Right hindlimb (tissue), 1 donor: ENCODE measurements at regions not wholly inside any gene's neighbourhood (a gene's known extent, or its start where the extent isn't known, plus 50 kb on each side); places are given as distances from the start of the nearest gene placed in this dataset.
"Not testable (repeated sequence)": the region's sequence is repeated elsewhere in the genome, so short reads cannot be mapped to it uniquely, and the experiment has no call there.

Experiments
- DNase-seq: peaks from one replicate; pipeline ENCODE4 v3.0.0-alpha.2; 2018

DNA sequence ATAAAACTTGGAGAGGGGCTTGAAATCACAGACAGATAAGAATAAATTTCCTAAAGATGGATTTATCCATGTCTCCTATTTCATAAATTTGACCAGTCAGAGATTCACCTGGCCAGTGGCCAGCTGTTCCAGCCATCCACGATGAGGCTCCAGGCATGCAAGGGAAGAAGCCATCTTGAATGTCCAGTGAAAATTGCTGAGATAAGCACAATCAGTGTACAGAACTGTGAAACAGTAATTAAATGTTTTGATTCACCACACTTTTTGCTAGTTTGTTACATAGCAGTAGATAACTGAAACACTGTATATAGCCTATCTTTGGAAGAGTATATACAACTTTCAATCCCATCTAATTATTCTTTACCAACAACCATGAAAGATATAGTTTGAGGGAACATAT is 163.5 kb downstream of the HINT1 start:
- no peak for DNase-seq

DNA sequence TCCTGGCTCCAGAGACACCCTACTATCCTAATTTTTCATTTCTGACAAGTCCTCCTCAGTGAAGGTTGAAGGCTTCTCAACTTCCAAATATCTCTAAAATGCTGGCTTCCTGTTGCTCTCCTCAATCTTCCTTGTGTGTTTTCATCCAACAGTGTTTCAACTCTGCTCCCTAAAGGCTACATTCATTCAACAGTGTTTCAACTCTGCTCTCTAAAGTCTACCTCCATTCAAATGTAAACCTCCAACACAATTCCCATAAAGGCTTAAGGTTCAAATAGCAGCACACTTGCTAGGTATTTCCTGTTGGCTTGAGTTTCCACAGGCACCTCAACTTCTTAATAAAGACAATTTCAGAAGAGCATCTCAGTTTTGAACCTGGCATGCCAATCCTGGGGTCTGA is 164.8 kb downstream of the HINT1 start:
- DNase-seq = no peak

DNA sequence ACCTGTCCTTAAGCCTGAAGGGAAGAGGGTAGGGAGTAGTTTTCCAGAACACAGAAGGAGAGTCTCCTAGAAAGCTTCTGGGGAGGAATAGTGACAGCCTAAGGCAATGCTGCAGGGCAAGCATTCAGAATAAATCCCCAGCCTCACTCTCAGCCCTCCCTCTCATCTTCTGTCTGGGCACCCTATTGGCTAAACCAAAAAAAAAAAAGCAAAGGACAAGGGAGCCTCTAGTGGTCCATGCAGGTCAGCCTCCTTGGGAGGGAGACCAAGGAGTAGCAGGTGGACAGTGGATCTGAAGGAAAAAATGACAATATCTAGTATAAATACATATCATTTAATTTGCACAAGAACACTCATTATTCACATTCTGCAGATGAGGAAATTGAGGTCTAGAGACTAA is 168.3 kb downstream of the HINT1 start:
- DNase-seq = not testable (repeated sequence)

- no peak for DNase-seq
Measured at GRCh38 chr5:130995851-130996250, 169.2 kb downstream of the HINT1 start.

DNA sequence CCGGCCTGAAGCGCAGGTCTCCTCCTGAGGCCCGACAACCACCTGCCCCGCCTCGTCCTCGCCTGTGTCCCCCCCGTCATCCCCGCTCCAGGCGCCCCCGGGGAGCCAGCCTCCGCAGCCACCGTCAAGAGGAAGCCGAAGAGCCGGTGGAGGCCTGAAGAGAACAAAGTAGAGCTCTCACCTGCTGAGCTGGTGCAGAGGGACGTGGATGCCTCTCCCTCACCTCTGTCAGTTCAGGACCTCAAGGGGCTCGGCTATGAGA is 169.9 kb downstream of the HINT1 start:
- DNase-seq = no peak

DNA sequence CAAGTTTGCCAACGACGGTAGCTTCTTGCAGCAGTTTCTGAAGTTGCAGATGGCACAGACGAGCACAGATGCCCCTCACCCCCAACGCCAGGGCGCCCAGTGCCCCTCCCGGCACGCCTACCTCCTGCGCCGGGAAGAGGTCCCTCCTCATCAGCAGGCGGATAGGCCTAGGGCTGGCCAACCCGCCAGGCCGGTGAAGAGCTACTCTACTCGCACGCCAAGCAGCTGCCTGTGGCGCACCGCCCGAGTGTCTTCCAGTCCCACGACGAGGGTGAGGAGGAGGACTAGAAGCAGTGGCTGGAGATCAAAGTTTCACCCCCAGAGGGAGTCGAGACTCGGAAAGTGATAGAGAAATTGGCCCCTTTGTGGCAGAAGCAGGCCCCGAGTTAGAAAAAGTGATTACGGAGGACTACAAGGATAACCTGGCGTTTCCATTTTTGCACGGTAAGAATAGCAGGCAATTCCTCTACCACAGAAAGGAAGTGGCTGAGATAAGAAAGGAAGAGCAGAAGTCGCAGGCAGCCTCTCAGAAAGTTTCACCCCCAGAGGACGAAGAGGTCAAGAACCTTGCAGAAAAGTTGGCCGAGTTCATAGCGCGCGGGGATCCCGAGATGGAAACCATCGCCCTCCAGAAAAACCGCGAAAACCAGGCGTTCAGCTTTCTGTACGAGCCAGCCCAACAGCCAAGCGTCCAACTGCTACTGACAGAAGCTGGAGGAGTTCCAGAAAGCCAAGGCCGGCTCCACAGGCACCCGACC is 170.4 kb downstream of the HINT1 start:
- no peak for DNase-seq

GRCh38 chr5:130992621-130993020 is 172.4 kb downstream of the HINT1 start:
- no peak for DNase-seq

GRCh38 chr5:130992095-130992494 is 173.0 kb downstream of the HINT1 start:
- DNase-seq = peak; percentile 28

GRCh38 chr5:130985776-130986175 is 179.3 kb downstream of the HINT1 start:
- DNase-seq = no peak

DNA sequence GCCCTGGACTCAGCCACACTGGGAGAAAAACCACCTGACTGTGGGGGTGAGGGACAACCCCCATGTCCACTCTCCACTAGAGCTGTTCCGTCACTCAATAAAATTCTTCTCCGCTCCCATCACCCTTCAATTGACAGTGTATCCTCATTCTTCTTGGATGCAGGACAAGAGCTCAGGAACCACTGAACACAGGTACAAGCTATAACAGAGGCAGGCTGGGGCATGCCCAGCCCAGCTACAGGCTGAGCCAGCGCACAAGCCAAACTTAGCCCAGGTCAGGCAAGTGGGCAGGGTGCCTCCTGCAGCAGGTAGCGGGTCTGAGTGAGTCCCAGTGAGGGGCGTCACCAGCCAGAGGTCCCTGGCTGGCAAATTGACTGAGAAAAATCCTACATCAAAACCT is 183.4 kb downstream of the HINT1 start:
- no peak for DNase-seq

DNA sequence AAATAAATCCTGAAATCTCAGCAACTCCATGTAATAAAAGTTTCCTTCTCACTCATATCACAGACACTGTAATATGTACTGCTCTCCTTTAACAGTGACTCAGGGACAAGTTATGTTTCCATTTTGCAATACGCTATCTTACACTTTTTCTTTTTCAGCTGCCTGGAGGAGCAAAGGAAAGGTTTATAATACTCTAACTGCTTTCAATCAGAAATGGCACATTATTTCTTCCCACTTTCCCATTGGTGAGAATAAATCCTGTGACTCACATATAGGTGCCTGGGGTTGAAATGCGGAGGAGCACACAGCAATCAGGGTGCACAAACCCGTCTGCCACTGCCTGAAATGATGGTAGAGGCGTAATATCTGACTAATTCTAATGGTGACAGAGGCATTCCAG is 186.6 kb downstream of the HINT1 start:
- DNase-seq = no peak

GRCh38 chr5:130976493-130976892 is 188.6 kb downstream of the HINT1 start:
- DNase-seq = no peak

- DNase-seq = no peak
Measured at GRCh38 chr5:130975847-130976246, 189.2 kb downstream of the HINT1 start.

GRCh38 chr5:130975299-130975698 is 189.8 kb downstream of the HINT1 start:
- DNase-seq = no peak

DNA sequence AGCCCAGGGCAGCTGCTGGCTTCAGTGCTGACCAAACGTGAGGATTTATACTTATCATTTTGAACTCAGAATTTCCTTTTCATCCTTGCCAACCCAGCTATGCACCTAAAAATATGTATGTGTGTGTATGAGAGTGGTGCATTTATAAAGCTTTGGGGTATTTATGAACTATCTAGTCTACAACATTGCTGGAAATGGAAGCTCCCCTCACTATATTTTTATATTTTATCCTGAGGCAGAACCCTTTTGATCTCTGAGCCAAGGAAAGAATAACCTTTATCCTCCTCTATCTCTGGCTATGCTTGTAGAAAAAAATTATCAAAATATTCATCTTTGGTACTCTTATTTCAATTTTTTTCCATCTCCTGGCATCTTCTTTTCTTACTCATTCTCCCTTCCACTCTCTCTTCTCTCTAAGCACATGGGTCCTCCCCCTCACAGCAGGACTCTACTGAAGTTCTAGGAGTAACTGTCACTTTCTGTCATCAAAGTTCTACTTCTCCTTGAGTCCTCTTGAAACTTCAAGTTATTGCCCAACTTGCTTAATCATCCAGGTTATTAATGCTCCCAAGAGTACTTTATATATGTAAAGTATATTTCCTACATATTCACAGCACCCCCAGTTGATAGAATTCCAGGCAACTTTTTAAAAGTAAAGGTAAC is 190.9 kb downstream of the HINT1 start:
- no peak for DNase-seq

DNA sequence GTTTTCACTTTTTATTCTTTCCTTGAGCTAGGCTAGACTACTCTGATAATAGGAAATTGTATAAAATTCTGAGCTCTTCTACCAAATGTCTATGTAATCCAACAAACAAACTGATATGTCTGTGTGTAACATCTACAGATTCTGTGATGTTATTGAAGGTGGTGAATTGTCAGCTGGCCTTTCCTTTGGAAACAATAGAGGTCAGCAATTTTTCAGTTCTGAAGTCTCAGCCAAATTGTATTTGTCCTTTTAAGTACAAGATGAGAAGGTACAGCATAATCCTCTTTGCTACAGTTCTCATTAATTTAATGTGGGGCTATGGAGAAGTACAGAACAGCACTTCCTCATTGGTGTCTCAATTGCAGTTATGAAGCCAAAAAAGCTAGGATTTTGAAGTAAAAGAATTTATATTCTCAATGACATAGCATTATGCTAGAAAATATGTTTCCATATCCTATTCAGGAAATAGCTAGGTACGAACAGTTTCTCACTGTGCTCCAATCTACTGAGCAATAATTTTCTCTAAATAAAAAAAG is 198.0 kb downstream of the HINT1 start:
- no peak for DNase-seq

DNA sequence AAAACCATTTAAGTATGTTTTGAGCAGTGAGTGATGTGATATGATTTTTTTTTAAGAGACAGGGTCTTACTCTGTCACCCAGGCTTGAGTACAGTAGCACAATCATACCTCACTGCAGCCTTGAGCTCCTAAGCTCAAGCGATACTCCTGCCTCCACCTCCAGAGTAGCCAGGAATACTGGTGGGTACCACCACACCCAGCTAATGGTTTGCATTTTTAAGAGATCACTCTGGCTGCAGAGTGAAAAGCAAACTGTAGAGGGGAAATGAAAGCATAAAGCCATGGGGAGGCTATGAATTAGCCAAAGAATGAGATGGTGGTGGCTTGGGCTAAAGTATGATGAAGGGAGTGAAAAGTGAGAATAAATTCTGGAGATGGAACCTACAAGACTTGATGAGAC is 199.1 kb downstream of the HINT1 start:
- DNase-seq = no peak

DNA sequence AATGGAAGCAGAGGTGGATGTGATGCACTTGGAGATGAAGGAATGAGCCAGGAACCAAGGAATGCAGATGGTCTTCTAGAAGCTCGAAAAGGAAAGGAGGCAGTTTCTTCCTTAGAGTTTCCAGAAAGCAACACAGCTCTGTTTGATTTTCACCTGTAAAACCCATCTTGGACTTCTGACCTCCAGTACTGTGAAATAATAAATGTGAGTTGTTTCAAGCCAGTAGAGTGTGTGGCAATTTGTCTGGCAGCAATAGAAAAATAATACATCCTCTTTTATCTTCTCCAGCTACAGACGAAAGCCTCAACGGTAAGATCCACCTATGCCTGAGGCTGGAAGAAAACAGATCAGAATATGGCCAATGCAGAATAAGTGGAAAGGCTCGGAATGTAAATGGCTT is 199.7 kb downstream of the HINT1 start:
- no peak for DNase-seq

GRCh38 chr5:130964231-130965202 is 200.5 kb downstream of the HINT1 start:
- no peak for DNase-seq

DNA sequence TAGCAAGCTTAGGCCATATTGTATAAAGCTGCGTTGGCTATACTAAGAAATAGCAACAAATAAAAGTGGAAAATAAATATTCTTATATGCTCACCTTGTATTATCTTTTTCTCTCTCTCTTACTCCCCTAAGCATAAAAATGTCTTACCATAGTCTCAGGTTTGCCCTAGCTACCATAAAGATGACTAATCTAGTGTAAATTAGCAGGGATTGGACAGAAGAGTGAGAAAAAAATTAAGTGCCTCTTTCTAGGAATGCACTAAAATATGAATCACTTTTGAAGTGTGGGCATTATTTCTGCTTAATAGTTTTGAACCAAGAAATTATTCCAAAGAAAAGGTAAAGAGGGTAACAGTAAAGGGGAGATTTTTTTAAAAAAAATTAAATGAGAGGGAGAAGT is 201.3 kb downstream of the HINT1 start:
- DNase-seq = no peak

DNA sequence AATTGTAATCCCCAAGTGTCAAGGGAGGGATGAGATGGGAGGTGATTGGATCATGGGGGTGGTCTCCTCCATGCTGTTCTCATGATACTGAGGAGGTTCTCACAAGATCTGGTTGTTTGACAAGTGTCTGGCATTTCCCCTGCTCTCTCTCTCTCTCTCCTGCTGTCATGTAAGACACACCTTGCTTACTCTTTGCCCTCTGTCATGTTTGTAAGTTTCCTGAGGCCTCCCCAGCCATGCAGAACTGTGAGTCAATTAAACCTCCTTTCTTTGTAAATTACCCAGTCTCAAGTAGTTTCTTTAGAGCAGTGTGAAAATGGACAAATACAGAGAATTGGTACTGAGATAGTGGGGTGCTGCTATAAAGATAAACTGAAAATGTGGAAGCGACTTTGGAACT is 207.9 kb downstream of the HINT1 start:
- DNase-seq = no peak

- no peak for DNase-seq
Measured at GRCh38 chr5:130955041-130955440, 210.0 kb downstream of the HINT1 start.

DNA sequence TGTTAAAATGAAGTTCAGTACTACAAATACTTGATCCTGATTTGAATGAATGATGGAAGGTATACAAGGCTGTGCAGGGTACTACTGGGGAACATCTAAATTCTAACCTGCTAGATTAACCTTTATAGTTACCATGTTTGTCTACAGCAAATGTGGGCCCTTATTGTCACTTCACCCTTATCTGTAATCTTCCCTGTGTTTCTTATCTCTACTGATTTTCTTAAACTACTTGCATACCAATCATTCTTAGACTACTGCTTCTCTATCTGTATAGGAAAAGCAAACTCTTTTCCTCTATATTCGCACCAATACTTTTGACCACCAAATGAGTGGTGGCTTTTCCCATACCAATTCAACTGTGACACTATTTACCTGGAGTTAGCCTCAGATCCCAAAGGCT is 210.7 kb downstream of the HINT1 start:
- no peak for DNase-seq

DNA sequence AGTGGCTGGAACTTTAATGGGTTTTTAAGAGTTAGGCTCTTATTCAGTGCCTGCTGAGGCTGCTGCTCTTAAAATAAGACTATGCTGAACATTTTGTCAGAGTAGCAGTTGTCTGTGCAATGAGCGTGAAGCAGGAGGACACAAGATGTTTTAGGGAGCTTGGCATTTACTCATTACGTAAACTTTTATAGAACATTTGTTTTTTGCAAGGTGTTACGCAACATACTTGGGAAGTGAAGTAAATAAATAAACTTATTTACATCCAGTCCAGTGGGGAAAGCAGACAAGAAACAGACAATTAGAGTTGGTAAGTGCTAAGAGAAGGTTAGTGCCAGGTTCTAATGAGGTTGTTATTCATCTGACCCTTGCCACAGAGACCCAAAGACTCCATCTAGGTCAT is 226.0 kb downstream of the HINT1 start:
- DNase-seq = no peak
